ENCODE measurements at regions not wholly inside any gene's neighbourhood (a gene's known extent, or its start where the extent isn't known, plus 50 kb on each side); places are given as distances from the start of the nearest gene placed in this dataset.

DNA sequence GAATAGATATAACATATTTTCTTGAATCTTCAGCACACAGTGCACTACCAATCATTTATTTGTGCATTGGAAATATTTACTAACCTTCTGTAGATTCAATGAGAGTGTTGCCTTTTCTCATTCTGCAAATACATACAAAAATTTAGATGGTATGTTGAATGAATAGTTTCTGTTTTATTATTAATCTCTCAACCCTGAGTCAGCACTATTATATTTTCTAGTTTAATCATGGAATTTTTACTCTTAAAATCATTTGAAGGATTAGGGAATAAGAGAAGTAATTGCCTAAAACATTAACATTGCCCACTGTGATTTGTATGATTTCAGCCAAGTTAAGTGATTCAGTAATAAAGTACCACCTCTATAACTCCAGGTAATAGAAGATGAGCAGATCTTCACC, 370.2 kb upstream of the CDH7 start:
- TF ChIP-seq, protein P1, sequence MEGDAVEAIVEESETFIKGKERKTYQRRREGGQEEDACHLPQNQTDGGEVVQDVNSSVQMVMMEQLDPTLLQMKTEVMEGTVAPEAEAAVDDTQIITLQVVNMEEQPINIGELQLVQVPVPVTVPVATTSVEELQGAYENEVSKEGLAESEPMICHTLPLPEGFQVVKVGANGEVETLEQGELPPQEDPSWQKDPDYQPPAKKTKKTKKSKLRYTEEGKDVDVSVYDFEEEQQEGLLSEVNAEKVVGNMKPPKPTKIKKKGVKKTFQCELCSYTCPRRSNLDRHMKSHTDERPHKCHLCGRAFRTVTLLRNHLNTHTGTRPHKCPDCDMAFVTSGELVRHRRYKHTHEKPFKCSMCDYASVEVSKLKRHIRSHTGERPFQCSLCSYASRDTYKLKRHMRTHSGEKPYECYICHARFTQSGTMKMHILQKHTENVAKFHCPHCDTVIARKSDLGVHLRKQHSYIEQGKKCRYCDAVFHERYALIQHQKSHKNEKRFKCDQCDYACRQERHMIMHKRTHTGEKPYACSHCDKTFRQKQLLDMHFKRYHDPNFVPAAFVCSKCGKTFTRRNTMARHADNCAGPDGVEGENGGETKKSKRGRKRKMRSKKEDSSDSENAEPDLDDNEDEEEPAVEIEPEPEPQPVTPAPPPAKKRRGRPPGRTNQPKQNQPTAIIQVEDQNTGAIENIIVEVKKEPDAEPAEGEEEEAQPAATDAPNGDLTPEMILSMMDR (IDR thresholded peaks at IDR 0.05) = no peak
- no peak for TF ChIP-seq POLR2A (IDR thresholded peaks at IDR 0.05)
